DMS79 (cell line): ENCODE measurements at regions not wholly inside any gene's neighbourhood (a gene's known extent, or its start where the extent isn't known, plus 50 kb on each side); places are given as distances from the start of the nearest gene placed in this dataset.
"Not testable (repeated sequence)": the region's sequence is repeated elsewhere in the genome, so short reads cannot be mapped to it uniquely, and the experiment has no call there.

Source experiments
- DNase-seq: peaks from one replicate; lab custom pipeline; 2025; lab: John Stamatoyannopoulos, UW

DNA sequence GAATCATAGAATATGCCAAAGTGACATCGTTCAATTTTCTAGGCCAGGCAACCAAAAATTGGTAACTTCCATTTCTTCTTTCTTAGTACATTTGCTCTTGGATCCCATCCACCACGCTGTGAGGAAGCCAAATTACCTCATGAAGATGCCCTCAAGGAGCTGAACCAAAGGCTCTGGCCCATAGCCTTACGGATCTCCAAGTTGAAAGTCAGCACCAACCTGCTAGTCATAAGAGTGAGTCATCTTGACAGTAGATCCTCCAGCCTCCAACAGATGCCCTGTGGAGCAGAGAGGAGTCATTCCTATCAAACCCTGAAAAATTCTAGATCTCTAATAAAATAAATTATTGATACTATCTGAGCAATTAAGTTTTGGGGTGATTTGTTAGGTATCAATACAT lies 322.5 kb upstream of the COL8A1 start:
- DNase-seq, result no peak

DNA sequence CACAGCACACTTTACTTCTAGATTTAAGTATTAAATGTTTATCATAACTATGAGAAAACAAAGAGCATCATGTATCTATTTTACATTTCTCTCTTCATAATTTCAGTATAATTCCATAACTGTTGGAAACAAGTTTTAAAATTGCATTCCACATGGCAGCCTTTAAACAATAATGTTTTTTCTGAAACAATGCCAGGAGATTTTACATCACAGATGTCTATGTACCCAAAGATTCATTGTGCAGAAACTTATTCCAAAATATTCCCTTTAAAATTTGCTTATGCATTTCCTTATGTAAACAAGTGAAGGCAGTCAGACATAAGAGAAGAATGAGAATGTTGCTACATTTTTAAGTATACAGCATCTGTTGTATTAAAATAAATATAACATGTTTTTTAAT lies 324.9 kb upstream of the COL8A1 start:
- no peak for DNase-seq

DNA sequence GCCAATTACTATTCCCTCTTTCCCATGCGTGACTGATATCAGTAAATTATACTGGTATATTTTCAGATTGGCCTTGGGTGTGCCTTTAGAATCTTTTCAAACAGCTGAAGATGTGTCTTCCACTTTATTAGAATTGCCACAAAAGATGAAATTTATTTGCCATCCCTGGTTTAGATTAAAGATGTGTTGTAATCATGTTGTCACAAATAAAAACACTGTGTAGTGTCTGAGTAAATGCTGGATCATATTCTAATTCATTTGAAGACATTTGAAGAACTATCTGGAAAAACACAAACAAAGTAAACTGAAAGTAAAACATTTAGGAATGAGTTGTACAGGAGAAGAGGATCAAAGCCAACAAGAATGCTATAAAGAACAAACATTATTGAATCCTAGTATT lies 339.7 kb upstream of the COL8A1 start:
- DNase-seq, result no peak

DNA sequence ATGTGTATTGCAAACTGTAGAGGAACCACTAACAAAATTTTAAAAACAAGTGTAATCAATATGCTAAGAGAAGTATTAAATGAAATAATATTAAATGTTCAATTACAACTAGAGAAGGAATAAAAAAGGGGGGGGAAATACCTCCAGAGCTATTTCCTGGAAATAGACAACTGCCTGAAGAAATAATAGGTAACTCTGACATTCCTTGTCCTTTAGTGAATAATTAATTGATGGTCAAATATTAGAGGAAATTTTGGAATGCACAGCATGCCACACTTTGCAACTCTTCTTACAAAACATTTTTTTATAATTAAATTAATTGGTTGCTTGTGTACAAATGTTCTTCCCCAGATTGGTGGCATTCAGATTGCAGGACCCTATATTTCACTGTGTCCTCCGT lies 342.6 kb upstream of the COL8A1 start:
- DNase-seq, result no peak

DNA sequence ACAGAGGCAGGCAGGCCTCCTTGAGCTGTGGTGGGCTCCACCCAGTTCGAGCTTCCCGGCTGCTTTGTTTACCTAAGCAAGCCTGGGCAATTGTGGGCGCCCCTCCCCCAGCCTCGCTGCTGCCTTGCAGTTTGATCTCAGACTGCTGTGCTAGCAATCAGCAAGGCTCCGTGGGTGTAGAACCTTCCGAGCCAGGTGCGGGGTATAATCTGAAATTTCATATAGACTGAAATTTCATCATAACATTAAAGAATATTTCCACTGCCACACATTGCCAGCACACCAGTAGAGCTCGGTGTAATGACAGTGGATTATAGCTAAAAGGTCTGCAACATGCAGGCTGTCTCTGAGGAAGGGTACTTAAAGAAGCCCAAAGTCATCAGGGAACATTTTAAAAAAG lies 344.3 kb upstream of the COL8A1 start:
- not testable (repeated sequence) for DNase-seq

DNA sequence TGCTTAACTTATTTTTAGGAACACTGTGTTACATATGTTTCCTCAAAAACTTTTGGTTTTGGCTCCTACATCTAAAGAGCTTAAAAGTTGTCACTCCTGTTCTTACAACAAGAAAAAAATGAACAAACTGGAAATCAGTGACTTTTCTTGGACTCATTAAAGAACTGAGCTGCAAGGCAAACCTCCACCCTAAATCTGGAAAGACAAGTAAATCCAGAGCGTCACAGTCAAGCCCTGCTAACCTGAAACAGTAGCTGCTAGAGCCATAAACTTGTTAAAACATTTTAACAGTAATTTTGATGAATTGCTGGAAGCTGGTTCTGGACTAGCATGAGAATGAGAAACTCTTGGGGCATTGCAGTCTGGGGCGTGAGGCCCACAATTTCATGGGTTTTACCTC lies 350.5 kb upstream of the COL8A1 start:
- no peak for DNase-seq

DNA sequence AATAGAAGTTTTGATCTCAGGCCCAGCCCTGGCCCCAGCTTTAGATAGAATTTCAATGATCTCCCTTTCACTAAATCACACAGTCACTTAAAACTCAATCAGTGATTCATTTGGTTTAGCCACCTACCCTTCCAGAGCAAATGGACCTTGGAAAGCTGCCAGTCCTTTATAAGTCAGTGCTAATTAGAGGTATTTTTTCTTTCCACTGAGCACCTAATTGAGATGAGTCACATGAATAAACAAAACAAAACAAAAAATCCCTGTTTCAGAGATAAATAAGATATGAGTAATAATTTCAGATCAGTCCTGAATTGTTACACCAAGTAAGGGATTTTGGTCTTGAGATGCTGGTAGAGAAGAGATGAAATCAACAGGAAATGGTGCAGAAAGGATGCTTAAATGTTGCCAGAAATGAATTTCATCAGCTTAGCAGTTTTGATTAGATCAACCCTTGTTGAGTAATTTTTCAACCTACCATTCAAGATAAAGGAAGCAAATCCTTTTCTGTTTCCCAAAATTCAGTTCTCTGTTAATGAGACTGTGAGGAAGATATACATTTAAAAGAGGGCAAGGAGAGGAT lies 352.0 kb upstream of the COL8A1 start:
- no peak for DNase-seq

DNA sequence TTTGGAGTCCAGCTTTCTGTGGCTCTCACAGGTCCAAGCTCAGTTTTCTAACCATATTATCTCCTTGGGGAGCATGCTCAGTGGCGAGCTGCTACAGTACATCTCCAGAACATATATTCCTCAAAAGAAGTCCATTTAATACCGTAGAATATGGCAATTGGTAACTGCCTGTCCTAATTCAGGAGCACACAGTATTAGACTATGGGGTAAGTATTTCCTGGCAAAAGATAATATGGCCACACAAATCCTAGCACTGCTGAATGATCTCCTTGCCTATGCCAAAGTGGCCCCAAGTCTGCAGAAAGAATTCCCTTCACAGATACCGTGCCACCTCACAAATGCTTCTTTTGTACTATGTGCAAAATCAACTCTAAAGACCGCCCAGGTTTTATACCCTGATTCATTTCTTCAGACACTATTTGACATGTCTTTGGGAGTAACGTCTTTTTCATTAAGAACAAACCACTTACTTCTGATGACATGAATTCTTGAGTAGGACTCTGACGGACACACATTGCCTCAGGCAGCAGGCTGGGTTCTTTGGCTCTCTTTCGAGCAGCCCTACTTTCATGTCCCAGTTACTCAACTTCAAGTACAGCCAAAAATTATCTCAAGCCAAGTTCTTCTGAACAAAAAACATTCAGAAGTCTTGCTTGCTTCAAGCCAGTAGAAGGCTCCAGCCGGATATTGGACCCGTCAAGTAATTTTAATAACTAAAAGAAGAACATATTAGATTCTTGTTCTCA lies 368.3 kb upstream of the DCBLD2 start:
- DNase-seq, result no peak

DNA sequence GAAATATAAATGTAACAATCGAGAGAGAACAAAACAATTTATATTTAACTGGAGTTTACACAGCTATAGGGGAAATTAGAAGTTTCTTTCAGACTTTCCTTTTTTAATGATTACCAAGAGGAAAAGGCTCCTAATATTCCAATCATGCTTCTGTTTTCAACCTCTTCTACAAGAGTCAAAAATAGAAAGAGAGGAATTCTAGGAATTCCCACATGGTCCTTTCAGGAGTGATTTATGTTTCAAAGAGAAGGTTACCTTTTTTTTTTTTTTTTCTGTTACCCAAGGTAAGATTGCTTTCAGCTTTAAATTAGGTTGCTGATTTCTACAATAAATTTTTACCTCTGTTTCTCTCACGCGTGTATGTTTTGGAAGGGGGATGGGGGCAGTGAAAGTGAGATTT lies 355.3 kb upstream of the DCBLD2 start:
- DNase-seq, result no peak

DNA sequence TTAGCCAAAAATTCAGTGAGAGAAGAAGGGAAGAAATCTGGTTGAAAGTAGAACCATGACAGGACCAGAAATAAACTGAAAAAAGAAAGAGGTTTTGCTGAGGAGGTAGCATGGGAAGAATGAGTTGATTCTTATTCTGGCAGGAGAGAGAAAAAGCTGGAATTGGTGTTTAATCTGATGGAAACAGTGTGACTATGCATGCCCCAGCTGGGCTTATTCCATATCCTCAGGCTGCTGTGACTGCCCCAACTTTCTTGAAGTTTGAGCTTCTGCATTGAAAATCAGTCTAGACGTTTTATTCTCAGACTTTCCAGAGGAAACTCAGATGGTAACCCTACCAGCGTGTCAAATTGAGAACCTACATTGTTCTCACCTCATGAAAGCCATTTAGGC lies 352.5 kb upstream of the DCBLD2 start:
- no peak for DNase-seq

DNA sequence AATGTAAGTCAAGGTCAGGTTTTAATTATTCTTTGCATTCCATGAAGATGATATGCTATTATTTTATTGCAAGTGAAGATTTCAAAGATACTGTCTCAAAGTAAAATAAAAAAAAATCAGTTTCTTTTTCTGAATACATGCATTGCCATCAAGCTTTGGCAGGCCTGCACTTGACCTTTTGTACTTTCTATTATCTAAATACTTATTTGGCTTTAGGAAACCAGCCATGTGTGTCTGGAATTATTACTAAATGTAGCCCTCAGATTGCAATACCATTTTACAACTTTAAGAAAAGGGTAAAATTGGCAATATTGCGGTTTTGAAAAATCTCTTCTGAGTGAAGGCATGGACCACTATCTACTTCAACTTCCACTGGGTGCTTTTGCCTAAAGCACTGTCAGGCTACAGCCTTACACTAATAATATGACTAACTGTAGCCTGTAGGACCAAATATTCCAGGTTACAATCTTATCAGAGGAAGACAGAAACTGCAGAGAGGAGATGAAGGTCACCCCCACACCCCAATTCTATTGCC lies 349.4 kb upstream of the DCBLD2 start:
- DNase-seq, result no peak

DNA sequence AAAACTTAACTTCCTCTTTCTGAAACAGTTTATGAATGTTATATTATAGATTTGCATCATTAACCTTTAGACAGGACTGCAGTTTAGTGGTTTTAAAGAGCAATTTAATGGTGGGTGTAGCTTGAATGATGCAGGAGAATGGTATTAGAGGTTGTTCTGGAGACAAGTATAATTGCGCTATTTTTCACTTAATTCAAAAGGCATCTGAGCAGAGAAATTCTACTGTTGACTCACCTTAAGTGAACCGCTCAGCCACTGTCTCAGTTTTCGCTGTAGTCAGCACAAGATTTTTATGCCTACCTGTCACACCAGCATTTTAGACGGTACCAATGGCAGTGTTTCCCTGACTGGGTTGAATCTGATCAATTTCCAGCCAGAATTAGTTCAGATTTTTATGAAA lies 348.8 kb upstream of the DCBLD2 start:
- no peak for DNase-seq

DNA sequence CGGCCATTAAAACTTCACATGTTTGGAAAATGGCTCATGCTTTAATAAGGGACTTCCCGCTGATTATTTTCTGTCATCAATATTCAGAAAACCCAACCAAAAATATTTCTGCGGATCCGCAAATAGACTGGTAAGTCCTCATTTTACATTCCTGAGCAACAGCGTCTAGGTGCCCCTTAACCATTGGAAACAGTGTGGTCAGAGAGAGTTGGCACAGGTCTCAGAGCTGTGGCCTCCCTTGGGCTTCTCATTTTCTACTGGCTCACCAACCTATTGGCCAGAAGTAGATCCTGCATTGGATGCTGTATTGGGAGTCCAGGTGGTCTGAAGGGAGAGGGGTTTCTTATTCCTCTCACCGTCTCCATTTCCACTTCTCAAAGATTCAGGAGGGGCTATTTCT lies 348.1 kb upstream of the DCBLD2 start:
- no peak for DNase-seq

DNA sequence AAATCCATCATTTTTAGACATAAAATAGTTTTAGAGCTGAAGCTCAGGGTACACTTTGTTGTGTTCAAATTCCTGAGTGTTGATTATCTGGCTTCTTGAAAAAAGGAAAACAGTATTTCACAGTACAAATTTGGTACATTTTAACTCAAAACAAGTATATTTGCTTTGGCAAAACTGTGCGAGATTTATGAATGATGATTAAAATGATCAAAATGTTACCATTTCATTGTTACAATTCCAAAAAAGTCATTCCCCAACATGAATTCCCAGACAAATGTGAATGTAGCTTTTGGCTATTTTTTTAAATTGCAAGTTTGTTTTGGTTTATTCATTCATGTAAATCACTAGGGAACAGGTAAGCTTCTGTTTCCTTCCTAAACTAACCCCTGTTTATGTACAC lies 347.4 kb upstream of the DCBLD2 start:
- DNase-seq, result no peak

DNA sequence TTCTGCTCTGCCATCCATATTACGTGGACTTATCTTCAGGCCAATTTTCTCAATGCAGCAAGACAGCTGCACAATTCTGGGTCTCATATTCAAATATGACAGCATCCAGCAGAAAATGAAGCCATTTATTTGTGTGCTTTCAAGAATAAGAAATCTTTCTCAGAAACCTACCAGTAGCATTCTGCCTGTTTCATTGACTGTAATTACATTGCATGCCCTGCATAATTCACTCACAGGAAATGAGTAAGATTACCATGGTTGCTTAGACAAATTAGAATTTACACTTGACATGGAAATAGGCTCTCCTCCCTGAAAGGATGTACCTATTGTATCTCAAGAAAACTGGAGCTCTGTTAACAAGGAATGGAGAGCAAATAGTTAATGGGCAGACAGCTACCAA lies 346.6 kb upstream of the DCBLD2 start:
- DNase-seq, result no peak

DNA sequence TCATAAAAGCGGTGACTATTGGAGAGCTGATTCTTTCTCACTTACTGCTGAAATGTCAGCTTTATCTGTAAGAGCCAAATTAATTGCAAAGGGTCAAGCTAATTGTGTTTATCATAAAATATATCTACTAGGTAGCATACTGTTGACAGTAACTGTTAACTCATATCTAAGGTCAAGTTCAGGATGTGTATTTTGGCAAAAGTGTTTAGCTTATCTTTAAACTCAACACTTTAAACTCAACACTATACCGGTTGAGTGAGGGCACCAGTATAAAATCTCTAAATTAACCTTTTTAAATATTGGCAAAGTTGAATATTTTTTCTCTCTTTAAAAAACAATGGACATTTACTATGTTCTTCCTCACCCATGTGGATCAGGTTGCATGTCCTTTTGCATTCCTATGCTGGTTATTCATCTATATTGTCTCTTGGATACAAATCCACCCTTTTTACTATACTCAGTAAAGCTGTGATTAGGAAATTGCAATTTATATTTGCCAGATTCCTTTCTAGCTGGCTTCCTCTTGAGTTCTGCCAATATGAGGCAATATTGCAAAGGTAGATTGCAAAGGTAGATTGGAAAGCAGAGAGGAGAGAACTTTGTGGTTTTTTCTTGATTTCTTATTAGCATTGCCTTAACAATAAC lies 344.6 kb upstream of the DCBLD2 start:
- no peak for DNase-seq

DNA sequence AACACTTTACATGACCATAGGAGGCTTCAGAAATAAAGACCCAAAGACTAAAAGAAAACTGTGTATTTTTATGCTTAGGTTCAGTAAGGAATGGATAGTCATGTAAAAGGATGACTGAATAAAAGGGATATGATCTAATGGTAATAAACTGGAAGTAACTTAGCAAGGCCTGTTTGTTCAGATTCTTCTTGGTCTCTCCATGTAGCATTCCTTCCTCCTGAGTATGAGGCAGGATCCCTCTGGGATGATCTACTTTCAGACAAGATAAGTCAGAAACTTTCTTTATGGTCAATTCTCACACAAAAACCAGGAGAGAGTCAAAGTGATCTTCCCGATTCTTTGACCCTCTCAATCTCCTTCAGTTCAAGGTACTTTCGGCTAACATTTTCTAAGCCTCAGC lies 340.8 kb upstream of the DCBLD2 start:
- no peak for DNase-seq

DNA sequence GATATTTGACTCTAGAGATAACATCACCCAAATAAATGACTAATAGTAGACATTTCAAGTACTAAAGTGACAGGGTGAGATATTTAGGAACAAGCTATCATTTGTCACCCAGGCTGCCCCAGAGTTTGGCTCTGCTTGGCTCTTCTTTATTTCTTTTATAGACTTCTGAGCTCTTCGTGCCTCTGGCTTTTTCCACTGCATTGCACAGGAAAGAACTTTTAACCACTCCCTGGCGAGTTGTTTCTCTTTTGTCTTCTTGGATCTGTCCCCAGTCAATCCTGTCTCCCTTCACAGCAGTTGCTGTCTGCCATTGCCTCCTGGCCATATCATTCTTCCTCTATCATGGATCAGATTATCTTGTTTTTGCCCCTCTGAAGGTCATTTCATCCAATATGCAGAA lies 339.2 kb upstream of the DCBLD2 start:
- no peak for DNase-seq

DNA sequence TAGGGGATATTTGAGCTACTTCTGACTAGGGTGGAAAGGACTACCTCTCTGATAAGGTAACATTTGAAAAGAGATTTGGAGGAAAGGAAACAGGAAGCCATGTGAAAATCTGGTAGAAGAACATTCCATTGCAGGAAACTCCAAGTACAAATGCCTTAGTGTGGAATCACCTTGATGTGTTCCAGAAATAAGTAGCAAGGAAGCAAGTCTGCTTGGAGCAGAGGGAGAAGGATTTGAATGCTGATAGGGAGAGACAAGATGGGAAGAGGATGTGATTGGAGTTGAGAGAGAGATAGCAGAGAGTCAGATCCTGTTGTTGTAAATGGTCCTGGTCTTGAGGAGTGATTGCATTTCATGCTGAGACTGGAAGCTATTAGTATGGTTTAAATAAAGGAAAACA lies 335.1 kb upstream of the DCBLD2 start:
- no peak for DNase-seq

DNA sequence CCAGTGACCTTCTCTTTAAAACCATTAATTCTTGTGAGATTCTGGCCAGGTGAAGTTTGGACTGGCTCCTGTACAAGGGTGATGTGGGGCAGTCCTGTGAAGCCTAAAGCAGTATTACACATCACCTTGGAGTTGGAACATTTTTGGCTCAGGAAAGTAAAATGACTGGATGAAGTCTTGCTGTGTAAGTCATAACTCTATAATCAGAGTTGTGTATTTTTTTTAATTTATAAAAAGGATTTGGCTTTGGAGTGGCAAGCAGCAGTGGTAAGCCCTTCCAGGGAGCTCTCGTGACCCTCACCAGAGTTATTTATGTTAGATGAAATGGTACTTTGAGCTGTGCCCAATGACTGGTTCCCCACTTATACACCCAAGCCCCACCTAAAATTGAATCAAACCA lies 331.2 kb upstream of the DCBLD2 start:
- no peak for DNase-seq

DNA sequence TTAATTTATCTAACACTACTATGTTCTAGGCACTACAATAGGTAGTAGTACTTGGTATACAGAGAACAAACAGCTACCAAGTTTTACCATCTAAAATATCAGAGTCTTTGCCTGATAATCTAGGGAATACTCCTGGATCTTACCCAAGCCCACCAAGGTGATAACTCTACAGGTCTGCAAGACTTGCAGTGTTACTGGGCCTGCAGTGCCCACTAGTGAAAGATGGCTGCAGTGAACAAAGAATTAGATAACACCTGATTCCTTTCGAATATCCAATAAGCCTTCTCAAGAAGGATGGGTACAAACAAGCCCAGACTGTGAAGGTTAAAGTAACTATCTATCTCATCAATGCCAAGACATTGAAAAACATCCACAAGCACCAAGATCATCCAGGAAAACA lies 317.0 kb upstream of the DCBLD2 start:
- no peak for DNase-seq

DNA sequence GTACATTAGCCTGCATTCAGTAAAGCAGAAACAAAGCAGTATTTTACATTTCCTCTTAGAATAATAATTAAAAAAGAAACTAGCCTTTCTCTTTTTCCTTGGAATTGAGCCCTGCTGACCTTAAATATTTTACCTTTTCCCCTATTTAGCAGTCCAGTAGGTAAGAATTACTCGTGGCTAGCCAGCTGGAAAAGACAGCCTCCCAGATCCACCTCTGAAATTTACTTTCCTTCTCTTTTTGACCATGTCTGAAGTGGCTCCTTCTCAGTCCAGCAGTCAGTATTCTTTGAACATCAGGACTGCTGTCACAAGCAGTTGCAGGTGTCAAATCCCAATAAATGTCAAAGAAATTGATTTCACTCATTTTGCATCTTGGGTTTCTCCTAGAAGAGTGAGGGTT lies 311.5 kb upstream of the DCBLD2 start:
- no peak for DNase-seq

DNA sequence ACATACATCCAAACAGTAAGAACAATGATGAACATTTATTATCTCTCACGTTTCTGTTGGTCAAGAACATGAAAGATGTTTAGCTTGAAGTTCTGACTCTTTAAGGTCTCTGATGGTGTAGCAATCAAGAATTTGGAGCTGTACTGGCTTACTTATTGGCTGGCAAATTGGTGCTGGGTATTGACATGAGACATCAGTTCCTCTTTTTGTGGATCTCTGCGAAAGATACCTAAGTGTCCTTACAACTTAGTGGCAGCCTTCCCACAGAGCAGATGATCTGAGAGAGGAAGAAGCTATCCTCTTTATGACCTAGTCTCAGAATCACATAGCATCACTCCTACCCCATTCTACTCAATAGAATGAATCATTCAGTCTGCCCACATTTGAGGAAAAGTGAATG lies 309.8 kb upstream of the DCBLD2 start:
- no peak for DNase-seq

DNA sequence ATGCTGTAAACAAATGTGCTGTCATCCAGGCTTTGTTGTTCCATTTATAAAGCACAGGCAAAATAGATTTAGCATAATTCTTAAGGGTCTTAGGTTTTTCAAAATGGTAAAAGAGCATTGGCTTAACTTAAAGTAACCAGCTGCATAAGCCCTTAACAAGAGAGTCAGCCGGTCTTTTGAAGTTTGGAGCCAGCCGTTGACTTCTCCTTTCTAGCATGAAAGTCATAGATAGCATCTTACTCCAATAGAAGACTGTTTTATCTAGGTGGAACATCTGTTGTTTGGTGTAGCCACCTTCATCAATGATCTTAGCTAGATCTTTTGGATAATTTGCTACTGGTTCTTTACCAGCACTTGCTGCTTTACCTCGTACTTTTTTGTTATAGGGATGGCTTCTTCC lies 297.5 kb upstream of the DCBLD2 start:
- no peak for DNase-seq
